Endodermal cell (in vitro differentiated cells): ENCODE measurements at regions not wholly inside any gene's neighbourhood (a gene's known extent, or its start where the extent isn't known, plus 50 kb on each side); places are given as distances from the start of the nearest gene placed in this dataset.
A peak's percentile ranks its signal among the peaks of the same experiment; 100 is the strongest.

Experiments used
- DNase-seq: peaks from one replicate; pipeline ENCODE4 v3.0.0-alpha.2; 2017
- H3K27ac ChIP-seq: 2 replicates; pipeline ENCODE4 v1.5.1; 2013; ENCODE audit warnings: mild to moderate bottlenecking, low read depth, low read length, moderate library complexity
- H3K27me3 ChIP-seq: 2 replicates; pipeline ENCODE4 v1.6.1; 2013; ENCODE audit warnings: mild to moderate bottlenecking, low read length, moderate library complexity; ENCODE audit not compliant: insufficient read depth, control insufficient read depth, poor library complexity, severe bottlenecking
- H3K36me3 ChIP-seq: 2 replicates; pipeline ENCODE4 v1.7.0; 2013; ENCODE audit warnings: mild to moderate bottlenecking, low read length, moderate library complexity; ENCODE audit not compliant: control insufficient read depth, insufficient read depth
- H3K4me1 ChIP-seq: one replicate; pipeline ENCODE4 v1.7.0; 2013; ENCODE audit warnings: low read length; ENCODE audit not compliant: control insufficient read depth, insufficient read depth
- H3K4me3 ChIP-seq: 2 replicates; pipeline ENCODE4 v1.5.1; 2013; ENCODE audit warnings: mild to moderate bottlenecking, low read length, moderate library complexity
- H3K9ac ChIP-seq: 2 replicates; pipeline ENCODE4 v1.6.1; 2013; ENCODE audit warnings: mild to moderate bottlenecking, low read length, moderate library complexity; ENCODE audit not compliant: poor library complexity, severe bottlenecking; ENCODE audit errors: extremely low read depth
- H3K9me3 ChIP-seq: 2 replicates; pipeline ENCODE4 v1.6.1; 2013; ENCODE audit warnings: mild to moderate bottlenecking, low read length, moderate library complexity; ENCODE audit not compliant: control insufficient read depth
- H3K27ac Mint-ChIP-seq: 2 replicates; pipeline ENCODE4 v1.8.0; 2020; ENCODE audit warnings: mixed read lengths
- H3K27me3 Mint-ChIP-seq: 2 replicates; pipeline ENCODE4 v1.8.0; 2021; ENCODE audit warnings: mild to moderate bottlenecking, mixed read lengths; ENCODE audit not compliant: insufficient read depth
- H3K36me3 Mint-ChIP-seq: 2 replicates; pipeline ENCODE4 v1.8.0; 2020; ENCODE audit warnings: low read depth, mixed read lengths
- H3K4me1 Mint-ChIP-seq: 2 replicates; pipeline ENCODE4 v1.8.0; 2020; ENCODE audit warnings: mixed read lengths
- H3K4me3 Mint-ChIP-seq: 2 replicates; pipeline ENCODE4 v1.8.0; 2020; ENCODE audit warnings: mild to moderate bottlenecking, moderate library complexity, mixed read lengths
- H3K9me3 Mint-ChIP-seq: 2 replicates; pipeline ENCODE4 v1.8.0; 2020; ENCODE audit warnings: mild to moderate bottlenecking, mixed read lengths
- CTCF ChIP-seq: fragments of 200-600 bp; sonication (generic); conservative IDR thresholded peaks from 2 replicates; pipeline ENCODE4 v1.5.0; 2021; ENCODE audit warnings: antibody characterized with exemption, mild to moderate bottlenecking
- WGBS, 2 experiments: methylation state at CpG; one replicate each; pipeline versions ENCODE4 v1.1.5 to v1.1.7; 2013; ENCODE audit warnings: missing lambda C conversion rate in 2 of 2, mixed read lengths in 1 of 2; ENCODE audit not compliant: insufficient coverage in 1 of 2, insufficient read length in 1 of 2; 5-methylcytosine and 5-hydroxymethylcytosine counted together

DNA sequence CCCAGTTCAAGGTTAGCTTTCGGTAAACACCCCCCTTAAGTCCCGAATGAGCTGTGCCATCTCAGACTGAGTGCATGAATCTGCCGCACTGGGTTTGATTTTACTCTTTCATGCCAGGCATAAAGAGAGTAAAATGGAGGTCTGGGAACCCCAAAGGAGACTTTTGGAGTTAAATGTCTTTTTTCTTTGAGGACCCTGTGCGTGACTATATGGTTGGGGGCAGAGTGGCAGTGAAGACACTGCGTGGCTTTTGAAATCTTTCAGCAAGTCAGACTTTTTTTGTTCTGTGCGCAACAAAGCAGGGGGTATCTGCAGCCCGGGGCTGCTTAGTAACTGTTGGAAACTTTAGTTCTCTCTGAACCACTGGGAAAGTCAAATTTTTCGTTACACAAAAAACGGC is 392.9 kb upstream of the SALL1 start:
- DNase-seq = no peak
- 61 to 82% methylated on average over 8 to 9 of the region's 9 CpGs for WGBS, 2 experiments
- no peaks in the 10 kb centered on the region for H3K27me3 ChIP-seq
- Mint-ChIP-seq H3K4me3 (no peak overlapping the region), H3K9me3 (no peaks in the 10 kb centered on the region), H3K36me3 (no peaks in the 10 kb centered on the region), H3K27me3 (no peaks in the 10 kb centered on the region), H3K27ac (peak overlapping the region; percentile 99), H3K4me1 (peaks cover 71% of the 10 kb centered on the region)
- no peaks in the 10 kb centered on the region for H3K36me3 ChIP-seq
- H3K9me3 ChIP-seq = no peaks in the 10 kb centered on the region
- H3K9ac ChIP-seq = no peak overlapping the region
- no peak for TF ChIP-seq CTCF
- peaks cover 35% of the 10 kb centered on the region for H3K4me1 ChIP-seq
- no peak overlapping the region for H3K4me3 ChIP-seq
- H3K27ac ChIP-seq = peak overlapping the region; percentile 95

GRCh38 chr16:51542981-51543815 is 392.1 kb upstream of the SALL1 start:
- Histone ChIP-seq H3K36me3 (no peaks in the 10 kb centered on the region), H3K27ac (peak overlapping the region; percentile 95), H3K4me1 (peaks cover 35% of the 10 kb centered on the region), H3K9ac (no peak overlapping the region), H3K4me3 (peak overlapping the region; percentile 16), H3K9me3 (no peaks in the 10 kb centered on the region), H3K27me3 (no peaks in the 10 kb centered on the region)
- Mint-ChIP-seq H3K9me3 (no peaks in the 10 kb centered on the region), H3K4me3 (no peak overlapping the region), H3K27ac (peak overlapping the region; percentile 99), H3K27me3 (no peaks in the 10 kb centered on the region), H3K4me1 (peaks cover 78% of the 10 kb centered on the region), H3K36me3 (no peaks in the 10 kb centered on the region)
- no peak for TF ChIP-seq CTCF
- WGBS, 2 experiments = 71 to 72% methylated on average over 9 to 12 of the region's 12 CpGs
- DNase-seq = no peak

DNA sequence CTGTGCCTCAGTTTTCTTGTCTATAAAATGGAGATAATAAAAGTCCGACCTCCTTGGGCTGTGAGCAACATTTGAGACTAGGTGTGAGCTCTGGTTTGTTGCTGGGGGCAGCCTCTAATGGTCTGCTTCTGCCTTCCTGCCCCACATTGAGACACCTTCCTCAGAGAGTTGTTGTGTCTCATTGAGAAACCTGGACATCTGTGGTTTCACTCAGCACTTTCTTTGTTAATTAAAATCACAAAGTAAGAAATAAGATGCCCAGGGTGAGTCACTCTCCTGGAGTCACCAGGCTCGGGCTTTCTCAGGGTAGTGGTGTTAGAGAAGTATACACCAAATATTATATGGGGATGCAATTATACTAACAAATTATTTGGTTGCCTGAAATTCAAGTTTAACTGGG is 389.2 kb upstream of the SALL1 start:
- no peaks in the 10 kb centered on the region for H3K9me3 ChIP-seq
- H3K4me3 Mint-ChIP-seq = no peak overlapping the region
- H3K27ac Mint-ChIP-seq = no peak overlapping the region

More for the DNA sequence above, 389.2 kb upstream of the SALL1 start:
- no peak overlapping the region for H3K4me3 ChIP-seq
- H3K27me3 ChIP-seq = no peaks in the 10 kb centered on the region
- Mint-ChIP-seq H3K9me3 (no peaks in the 10 kb centered on the region), H3K36me3 (no peaks in the 10 kb centered on the region), H3K4me1 (peaks cover 68% of the 10 kb centered on the region), H3K27me3 (no peaks in the 10 kb centered on the region)
- no peak for DNase-seq
- WGBS, 2 experiments = 82% methylated on average over 1 of the region's 2 CpGs; no CpG with 5 or more reads in 1 of the 2 experiments
- TF ChIP-seq CTCF = no peak
- no peak overlapping the region for H3K27ac ChIP-seq
- H3K4me1 ChIP-seq = peaks cover 31% of the 10 kb centered on the region
- no peaks in the 10 kb centered on the region for H3K36me3 ChIP-seq
- H3K9ac ChIP-seq = no peak overlapping the region
